ENCODE measurements at regions not wholly inside any gene's neighbourhood (a gene's known extent, or its start where the extent isn't known, plus 50 kb on each side); places are given as distances from the start of the nearest gene placed in this dataset.

DNA sequence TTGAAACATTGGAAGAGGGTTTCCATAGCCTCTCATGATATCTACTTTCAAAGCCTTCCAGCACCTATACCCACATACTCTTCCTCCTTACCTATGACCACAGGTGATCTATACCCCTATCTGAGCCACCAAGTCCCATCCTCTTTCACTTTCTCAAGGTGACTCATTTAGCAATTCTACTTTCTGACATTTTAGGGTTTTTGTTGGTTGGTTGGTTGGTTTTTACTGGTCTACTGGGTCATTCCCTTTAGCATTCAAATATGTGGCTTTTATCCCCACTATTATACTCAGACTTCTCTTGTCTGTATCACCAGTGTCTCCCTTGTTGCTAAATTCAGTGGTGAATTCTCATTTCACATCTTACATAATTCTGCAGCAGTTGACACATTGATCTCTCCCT is 130.4 kb upstream of the STEAP4 start:
- TF ChIP-seq, protein P1, sequence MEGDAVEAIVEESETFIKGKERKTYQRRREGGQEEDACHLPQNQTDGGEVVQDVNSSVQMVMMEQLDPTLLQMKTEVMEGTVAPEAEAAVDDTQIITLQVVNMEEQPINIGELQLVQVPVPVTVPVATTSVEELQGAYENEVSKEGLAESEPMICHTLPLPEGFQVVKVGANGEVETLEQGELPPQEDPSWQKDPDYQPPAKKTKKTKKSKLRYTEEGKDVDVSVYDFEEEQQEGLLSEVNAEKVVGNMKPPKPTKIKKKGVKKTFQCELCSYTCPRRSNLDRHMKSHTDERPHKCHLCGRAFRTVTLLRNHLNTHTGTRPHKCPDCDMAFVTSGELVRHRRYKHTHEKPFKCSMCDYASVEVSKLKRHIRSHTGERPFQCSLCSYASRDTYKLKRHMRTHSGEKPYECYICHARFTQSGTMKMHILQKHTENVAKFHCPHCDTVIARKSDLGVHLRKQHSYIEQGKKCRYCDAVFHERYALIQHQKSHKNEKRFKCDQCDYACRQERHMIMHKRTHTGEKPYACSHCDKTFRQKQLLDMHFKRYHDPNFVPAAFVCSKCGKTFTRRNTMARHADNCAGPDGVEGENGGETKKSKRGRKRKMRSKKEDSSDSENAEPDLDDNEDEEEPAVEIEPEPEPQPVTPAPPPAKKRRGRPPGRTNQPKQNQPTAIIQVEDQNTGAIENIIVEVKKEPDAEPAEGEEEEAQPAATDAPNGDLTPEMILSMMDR (IDR thresholded peaks at IDR 0.05; ENCODE audit: extremely low read depth, low read depth, low read length): no peak
- Histone ChIP-seq H3K36me3 (ENCODE audit: insufficient read depth, low read length) (no peaks in the 10 kb centered on the region), H3K79me2 (ENCODE audit: insufficient read depth, low read length) (no peaks in the 10 kb centered on the region), H2AFZ (ENCODE audit: low read length) (no peak overlapping the region), H3K4me2 (ENCODE audit: insufficient read depth, low read length) (no peak overlapping the region), H3K9me3 (ENCODE audit: low read depth, low read length) (no peaks in the 10 kb centered on the region), H3K4me3 (ENCODE audit: insufficient read depth, low read length) (no peak overlapping the region), H3K27me3 (ENCODE audit: insufficient read depth, low read length) (no peaks in the 10 kb centered on the region), H3K27ac (ENCODE audit: low read depth, low read length) (no peak overlapping the region), H4K20me1 (ENCODE audit: insufficient read depth, low read length) (no peaks in the 10 kb centered on the region), H3K4me1 (ENCODE audit: insufficient read depth, low read length) (no peaks in the 10 kb centered on the region)
- no peak for DNase-seq (ENCODE audit: insufficient read length, low spot score, missing footprints)

DNA sequence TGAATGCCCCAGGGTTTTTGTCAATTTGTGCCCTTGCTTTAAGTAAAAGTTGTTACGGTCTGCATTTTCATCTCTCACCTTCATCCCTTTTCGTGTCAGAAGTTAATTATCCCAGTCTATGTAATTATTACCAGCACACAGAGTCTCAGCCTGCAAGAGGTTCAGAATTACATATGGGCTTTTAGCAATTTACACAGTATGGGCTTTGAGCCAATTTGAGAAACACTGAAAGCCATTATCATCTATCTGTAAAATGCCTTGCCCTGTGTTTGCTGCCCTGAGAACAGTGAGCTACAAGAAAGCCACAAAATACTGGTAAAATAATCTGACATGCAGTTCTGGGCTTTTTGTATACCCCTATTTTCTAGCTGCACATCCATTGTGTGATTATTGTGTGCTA is 125.6 kb upstream of the STEAP4 start:
- Histone ChIP-seq H3K36me3 (ENCODE audit: insufficient read depth, low read length) (no peaks in the 10 kb centered on the region), H2AFZ (ENCODE audit: low read length) (no peak overlapping the region), H3K9me3 (ENCODE audit: low read depth, low read length) (no peaks in the 10 kb centered on the region), H3K4me2 (ENCODE audit: insufficient read depth, low read length) (no peak overlapping the region), H4K20me1 (ENCODE audit: insufficient read depth, low read length) (no peaks in the 10 kb centered on the region), H3K79me2 (ENCODE audit: insufficient read depth, low read length) (no peaks in the 10 kb centered on the region), H3K4me3 (ENCODE audit: insufficient read depth, low read length) (no peak overlapping the region), H3K27me3 (ENCODE audit: insufficient read depth, low read length) (no peaks in the 10 kb centered on the region), H3K27ac (ENCODE audit: low read depth, low read length) (no peak overlapping the region), H3K4me1 (ENCODE audit: insufficient read depth, low read length) (no peaks in the 10 kb centered on the region)
- TF ChIP-seq, protein P1 (IDR thresholded peaks at IDR 0.05; ENCODE audit: extremely low read depth, low read depth, low read length): no peak
- no peak for DNase-seq (ENCODE audit: insufficient read length, low spot score, missing footprints)

DNA sequence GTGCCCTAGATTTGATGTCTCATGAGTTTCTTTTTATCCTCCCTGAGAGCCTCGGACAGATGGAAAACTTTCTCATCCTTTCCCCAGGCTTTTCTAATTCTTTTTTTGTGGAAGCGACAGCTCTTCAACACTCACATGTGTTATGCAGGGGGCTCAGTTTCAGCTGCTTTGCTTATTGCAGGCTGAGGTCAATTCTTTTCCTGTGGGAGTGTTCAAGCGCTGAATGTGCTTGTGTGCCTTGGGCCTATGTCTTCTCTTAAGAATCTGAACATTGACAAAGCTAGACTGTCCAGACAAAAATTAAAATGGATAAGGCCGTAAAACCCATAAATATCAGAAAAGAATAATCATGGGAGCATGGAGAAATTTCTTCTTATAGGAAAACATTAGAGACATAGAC is 125.2 kb upstream of the STEAP4 start:
- no peaks in the 10 kb centered on the region for H4K20me1 ChIP-seq (ENCODE audit: insufficient read depth, low read length)
- no peak overlapping the region for H3K27ac ChIP-seq (ENCODE audit: low read depth, low read length)
- TF ChIP-seq, protein P1 (IDR thresholded peaks at IDR 0.05; ENCODE audit: extremely low read depth, low read depth, low read length): no peak
- no peak overlapping the region for H3K4me2 ChIP-seq (ENCODE audit: insufficient read depth, low read length)
- no peaks in the 10 kb centered on the region for H3K4me1 ChIP-seq (ENCODE audit: insufficient read depth, low read length)
- no peaks in the 10 kb centered on the region for H3K36me3 ChIP-seq (ENCODE audit: insufficient read depth, low read length)
- H3K4me3 ChIP-seq (ENCODE audit: insufficient read depth, low read length): no peak overlapping the region
- no peak overlapping the region for H2AFZ ChIP-seq (ENCODE audit: low read length)
- DNase-seq (ENCODE audit: insufficient read length, low spot score, missing footprints): no peak
- H3K27me3 ChIP-seq (ENCODE audit: insufficient read depth, low read length): no peaks in the 10 kb centered on the region
- H3K9me3 ChIP-seq (ENCODE audit: low read depth, low read length): no peaks in the 10 kb centered on the region
- no peaks in the 10 kb centered on the region for H3K79me2 ChIP-seq (ENCODE audit: insufficient read depth, low read length)

DNA sequence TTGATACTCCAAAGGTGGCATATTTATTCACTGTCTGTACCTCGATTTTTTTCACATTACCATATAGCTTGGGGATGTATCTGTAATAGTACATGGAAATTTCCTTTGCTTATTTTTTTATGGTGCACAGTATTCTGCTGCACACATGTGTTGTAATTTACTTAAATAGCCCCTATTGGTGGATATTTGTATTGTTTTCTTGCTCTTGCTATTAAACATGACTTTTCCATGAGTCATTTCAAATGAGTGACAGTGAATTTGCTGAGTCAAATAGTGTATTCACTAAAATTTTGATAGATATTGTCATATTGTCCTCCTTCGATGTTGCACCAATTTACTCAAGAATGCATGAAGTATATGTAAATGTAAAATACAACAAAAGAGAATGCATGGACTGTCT is 122.7 kb upstream of the STEAP4 start:
- Histone ChIP-seq H3K4me2 (ENCODE audit: insufficient read depth, low read length) (no peak overlapping the region), H3K27me3 (ENCODE audit: insufficient read depth, low read length) (no peaks in the 10 kb centered on the region), H3K79me2 (ENCODE audit: insufficient read depth, low read length) (no peaks in the 10 kb centered on the region), H3K27ac (ENCODE audit: low read depth, low read length) (no peak overlapping the region), H3K4me1 (ENCODE audit: insufficient read depth, low read length) (no peaks in the 10 kb centered on the region), H3K9me3 (ENCODE audit: low read depth, low read length) (no peaks in the 10 kb centered on the region), H4K20me1 (ENCODE audit: insufficient read depth, low read length) (no peaks in the 10 kb centered on the region), H3K4me3 (ENCODE audit: insufficient read depth, low read length) (no peak overlapping the region), H2AFZ (ENCODE audit: low read length) (no peak overlapping the region), H3K36me3 (ENCODE audit: insufficient read depth, low read length) (no peaks in the 10 kb centered on the region)
- TF ChIP-seq, protein P1 (IDR thresholded peaks at IDR 0.05; ENCODE audit: extremely low read depth, low read depth, low read length): no peak
- DNase-seq (ENCODE audit: insufficient read length, low spot score, missing footprints): no peak

All from osteoblast (primary cell).